GM20000 (cell line): ENCODE measurements at regions not wholly inside any gene's neighbourhood (a gene's known extent, or its start where the extent isn't known, plus 50 kb on each side); places are given as distances from the start of the nearest gene placed in this dataset.

Source experiments
- DNase-seq: peaks from one replicate; pipeline ENCODE4 v3.0.0; 2012; ENCODE audit warnings: low spot score
- TF ChIP-seq, protein P1 (sequence below): IDR thresholded peaks from 2 replicates; pipeline ENCODE4 v1.5.1; 2012; ENCODE audit warnings: mild to moderate bottlenecking, control low read depth; ENCODE audit errors: extremely low read depth, missing control alignments

GRCh38 chr5:15065091-15065490 lies 193.5 kb upstream of the ANKH start:
- no peak for DNase-seq
- TF ChIP-seq, protein P1, sequence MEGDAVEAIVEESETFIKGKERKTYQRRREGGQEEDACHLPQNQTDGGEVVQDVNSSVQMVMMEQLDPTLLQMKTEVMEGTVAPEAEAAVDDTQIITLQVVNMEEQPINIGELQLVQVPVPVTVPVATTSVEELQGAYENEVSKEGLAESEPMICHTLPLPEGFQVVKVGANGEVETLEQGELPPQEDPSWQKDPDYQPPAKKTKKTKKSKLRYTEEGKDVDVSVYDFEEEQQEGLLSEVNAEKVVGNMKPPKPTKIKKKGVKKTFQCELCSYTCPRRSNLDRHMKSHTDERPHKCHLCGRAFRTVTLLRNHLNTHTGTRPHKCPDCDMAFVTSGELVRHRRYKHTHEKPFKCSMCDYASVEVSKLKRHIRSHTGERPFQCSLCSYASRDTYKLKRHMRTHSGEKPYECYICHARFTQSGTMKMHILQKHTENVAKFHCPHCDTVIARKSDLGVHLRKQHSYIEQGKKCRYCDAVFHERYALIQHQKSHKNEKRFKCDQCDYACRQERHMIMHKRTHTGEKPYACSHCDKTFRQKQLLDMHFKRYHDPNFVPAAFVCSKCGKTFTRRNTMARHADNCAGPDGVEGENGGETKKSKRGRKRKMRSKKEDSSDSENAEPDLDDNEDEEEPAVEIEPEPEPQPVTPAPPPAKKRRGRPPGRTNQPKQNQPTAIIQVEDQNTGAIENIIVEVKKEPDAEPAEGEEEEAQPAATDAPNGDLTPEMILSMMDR = no peak

DNA sequence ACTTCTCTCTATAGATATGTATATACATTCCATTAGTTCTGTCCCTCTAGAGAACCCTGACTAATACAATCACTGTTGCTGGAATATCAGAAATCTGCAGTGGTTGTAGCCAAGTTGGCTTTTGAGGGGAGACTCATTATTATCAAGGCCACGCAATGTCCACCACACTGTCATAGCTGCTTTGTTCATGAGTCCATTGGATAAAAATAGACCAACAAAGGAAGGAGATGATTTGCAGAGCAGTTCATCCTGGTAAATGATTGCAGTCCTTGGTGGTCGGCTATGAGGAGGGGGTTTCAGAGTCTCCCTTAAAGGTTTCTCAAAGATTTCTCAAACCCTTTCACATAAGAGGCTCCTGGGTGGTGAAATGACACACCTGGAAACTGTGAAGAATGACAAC lies 192.8 kb upstream of the ANKH start:
- no peak for DNase-seq
- TF ChIP-seq, protein P1 = no peak

DNA sequence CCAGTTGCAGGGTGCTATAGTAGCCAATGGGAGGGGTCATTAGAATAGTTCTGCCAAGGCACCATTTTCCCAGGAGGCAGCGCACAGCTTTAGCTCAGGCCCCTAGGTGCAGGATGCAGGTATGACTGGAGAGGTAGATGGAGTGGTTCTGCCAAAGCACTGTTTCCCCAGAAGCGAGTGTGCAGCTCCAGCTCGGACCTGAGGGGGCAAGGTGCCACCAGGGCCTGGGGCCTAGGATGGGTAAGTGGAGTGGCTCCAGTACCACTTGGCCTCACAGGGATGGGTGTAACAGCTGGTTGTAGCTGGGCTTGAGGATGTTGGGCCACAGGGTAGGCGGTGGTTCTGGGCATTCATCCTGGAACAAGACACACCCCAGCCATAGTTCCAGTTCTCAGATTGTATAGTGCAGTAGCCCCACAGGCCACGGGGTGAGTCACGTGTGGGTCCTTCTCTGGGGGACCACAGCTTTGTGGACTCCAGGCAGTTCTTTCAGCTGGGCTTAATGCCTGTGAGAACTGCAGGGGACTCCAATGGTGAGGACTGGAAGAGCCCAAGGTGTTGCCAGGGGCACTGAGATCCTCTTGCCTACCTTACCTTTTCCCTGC lies 185.5 kb upstream of the ANKH start:
- TF ChIP-seq, protein P1 = no peak
- DNase-seq = no peak

GRCh38 chr5:15044521-15044920 lies 172.9 kb upstream of the ANKH start:
- DNase-seq = no peak
- TF ChIP-seq, protein P1 = no peak

DNA sequence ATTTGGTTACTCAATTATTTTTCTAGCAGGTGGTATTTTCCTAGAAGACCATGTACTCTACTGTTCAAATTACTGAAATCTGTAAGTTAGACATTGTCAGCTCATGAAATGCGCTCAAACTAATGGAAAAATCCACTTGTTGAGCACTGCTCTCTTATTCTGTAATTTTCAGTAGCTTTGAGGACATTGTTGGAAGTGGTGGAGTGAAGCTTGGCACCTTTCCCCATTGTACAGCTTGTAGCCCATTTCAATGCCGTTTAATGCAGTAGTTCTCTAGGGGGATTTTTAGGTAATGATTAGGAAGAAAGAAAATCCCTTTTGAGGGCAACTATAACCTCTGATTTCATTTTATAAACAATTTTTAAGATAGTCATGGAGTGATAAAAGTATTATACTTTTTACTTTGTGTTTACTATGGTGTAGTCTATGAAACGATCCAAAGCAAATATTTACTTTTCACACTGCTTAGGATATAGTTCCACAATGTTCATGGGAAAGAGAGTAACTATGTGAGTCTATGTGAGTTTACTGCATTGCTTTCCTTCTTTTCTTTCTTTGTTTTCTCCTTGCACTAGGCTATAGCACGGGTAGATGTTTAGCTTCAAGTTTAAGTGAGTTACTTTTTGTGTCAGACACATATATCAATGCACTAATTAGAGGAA lies 165.8 kb upstream of the ANKH start:
- no peak for DNase-seq
- TF ChIP-seq, protein P1 = no peak

DNA sequence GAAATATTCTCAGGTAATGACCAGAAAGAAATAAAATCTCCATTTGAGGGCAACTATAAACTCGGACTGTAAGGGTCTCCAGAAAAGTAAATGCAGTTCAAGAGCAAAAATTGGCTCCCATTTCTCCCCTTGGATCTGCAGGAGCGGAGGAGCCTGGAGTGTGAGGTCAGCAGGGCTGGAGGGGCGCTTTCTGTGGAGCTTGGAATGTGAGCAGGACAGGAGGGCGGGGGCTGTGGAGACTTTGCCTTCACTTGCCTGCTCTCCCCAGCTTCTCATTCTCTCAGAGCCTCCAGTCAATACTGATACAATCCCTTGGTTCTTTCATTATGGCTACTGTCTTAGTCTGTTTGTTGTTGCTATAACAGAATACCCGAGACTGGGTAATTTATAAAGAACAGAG lies 162.8 kb upstream of the ANKH start:
- TF ChIP-seq, protein P1 = no peak

DNA sequence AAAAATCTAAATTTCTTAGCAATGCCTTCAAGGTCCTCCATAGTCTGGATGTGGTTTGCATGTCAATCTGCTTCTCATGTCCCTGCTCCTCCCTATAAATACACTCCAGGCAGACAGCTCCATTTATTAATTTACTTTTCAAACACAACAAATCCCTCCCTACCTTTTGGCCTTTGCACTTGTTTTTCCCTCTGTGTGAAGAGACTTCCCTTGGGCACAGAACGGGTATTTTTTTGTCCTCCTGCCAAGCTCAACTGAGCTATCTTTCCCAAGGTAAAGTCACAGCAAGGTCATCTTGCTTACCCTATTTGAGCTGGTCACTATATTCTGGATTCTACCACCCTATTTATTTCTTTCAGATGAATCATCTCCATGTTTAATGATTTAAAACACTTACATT lies 159.6 kb upstream of the ANKH start:
- DNase-seq = no peak
- TF ChIP-seq, protein P1 = no peak

More for the DNA sequence above, 162.8 kb upstream of the ANKH start:
- DNase-seq = no peak
